Ishikawa (cell line): ENCODE measurements at regions not wholly inside any gene's neighbourhood (a gene's known extent, or its start where the extent isn't known, plus 50 kb on each side); places are given as distances from the start of the nearest gene placed in this dataset.

Experiments
- CEBPB ChIP-seq: IDR thresholded peaks from 2 replicates; pipeline ENCODE4 v1.6.1; 2012
- CREB1 ChIP-seq: IDR thresholded peaks from 2 replicates; pipeline ENCODE4 v1.6.1; 2012; ENCODE audit warnings: low read depth
- EGR1 ChIP-seq: IDR thresholded peaks from 2 replicates; pipeline ENCODE4 v1.6.1; 2012
- EP300 ChIP-seq: IDR thresholded peaks from 2 replicates; pipeline ENCODE4 v1.6.1; 2012; ENCODE audit warnings: borderline replicate concordance
- FOXM1 ChIP-seq: IDR thresholded peaks from 2 replicates; pipeline ENCODE4 v1.6.1; 2012; ENCODE audit warnings: low read depth, borderline replicate concordance
- NFIC ChIP-seq: IDR thresholded peaks from 2 replicates; pipeline ENCODE4 v1.6.1; 2012
- REST ChIP-seq: IDR thresholded peaks from 2 replicates; pipeline ENCODE4 v1.6.1; 2012; ENCODE audit warnings: low read depth, mild to moderate bottlenecking
- TAF1 ChIP-seq: IDR thresholded peaks from 2 replicates; pipeline ENCODE4 v1.6.1; 2012; ENCODE audit warnings: low read depth, mild to moderate bottlenecking
- TCF12 ChIP-seq: IDR thresholded peaks from 2 replicates; pipeline ENCODE4 v1.6.1; 2012; ENCODE audit warnings: low read depth
- TEAD4 ChIP-seq: IDR thresholded peaks from 2 replicates; pipeline ENCODE4 v1.6.1; 2012
- USF1 ChIP-seq: IDR thresholded peaks from 2 replicates; pipeline ENCODE4 v1.6.1; 2012
- YY1 ChIP-seq: IDR thresholded peaks from 2 replicates; pipeline ENCODE4 v1.6.1; 2012; ENCODE audit warnings: low read depth
- ZBTB7A ChIP-seq: IDR thresholded peaks from 2 replicates; pipeline ENCODE4 v1.6.1; 2012; ENCODE audit warnings: low read depth
- TF ChIP-seq, protein P1 (sequence below): IDR thresholded peaks from 2 replicates; pipeline ENCODE4 v1.6.1; 2012

- TF ChIP-seq CEBPB: peak; percentile 91
- peak; percentile 64; the same call in 1 of the 2 replicates for TF ChIP-seq EP300
- TF ChIP-seq CREB1: no peak
- TF ChIP-seq YY1: no peak
- TF ChIP-seq REST: no peak
- no peak for TF ChIP-seq TEAD4
- peak; percentile 67 for TF ChIP-seq TCF12
- TF ChIP-seq, protein P1, sequence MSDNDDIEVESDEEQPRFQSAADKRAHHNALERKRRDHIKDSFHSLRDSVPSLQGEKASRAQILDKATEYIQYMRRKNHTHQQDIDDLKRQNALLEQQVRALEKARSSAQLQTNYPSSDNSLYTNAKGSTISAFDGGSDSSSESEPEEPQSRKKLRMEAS: 0 out of 2 replicates have a peak, but pooled peaks have one; percentile 33
- TF ChIP-seq EGR1: no peak
- no peak for TF ChIP-seq FOXM1
- peak; percentile 74 for TF ChIP-seq NFIC
- peak; percentile 57; the same call in 1 of the 2 replicates for TF ChIP-seq ZBTB7A
- no peak for TF ChIP-seq TAF1
- TF ChIP-seq USF1: no peak
Observed at GRCh38 chr1:201713086-201713810, 115.7 kb upstream of the IPO9 start.
